Activated CD4-positive, alpha-beta T cell treated with anti-CD3 and anti-CD28 coated beads for 36 hours (primary cell): ENCODE measurements at regions not wholly inside any gene's neighbourhood (a gene's known extent, or its start where the extent isn't known, plus 50 kb on each side); places are given as distances from the start of the nearest gene placed in this dataset.

Experiments used
- ATAC-seq: fragments of 200-7000 bp; cut with Tn5 transposase; one replicate; pipeline ENCODE4 v1.10.0; 2021; ENCODE audit warnings: mild to moderate bottlenecking, moderate library complexity
- CTCF ChIA-PET: fragments of 350-600 bp; sonication (Branson Sonifier 250); formaldehyde crosslinking; loops from one replicate; lab custom pipeline; 2021; ENCODE audit warnings: antibody characterized with exemption; lab: Charles Lee
- POLR2A ChIA-PET: fragments of 350-600 bp; sonication (Branson Sonifier 250); formaldehyde crosslinking; loops from one replicate; lab custom pipeline; 2021; ENCODE audit warnings: antibody characterized with exemption, inconsistent platforms; lab: Charles Lee
- DNase-seq: peaks from one replicate; pipeline ENCODE4 v3.0.0-alpha.2; 2020
- H3K27ac Mint-ChIP-seq: one replicate; pipeline ENCODE4 v1.8.0; 2021; ENCODE audit warnings: mixed read lengths
- H3K27me3 Mint-ChIP-seq: one replicate; pipeline ENCODE4 v1.8.0; 2021; ENCODE audit warnings: mixed read lengths
- H3K36me3 Mint-ChIP-seq: one replicate; pipeline ENCODE4 v1.8.0; 2021; ENCODE audit warnings: low read depth, mixed read lengths
- H3K4me1 Mint-ChIP-seq: one replicate; pipeline ENCODE4 v1.8.0; 2021; ENCODE audit warnings: mixed read lengths
- H3K4me3 Mint-ChIP-seq: one replicate; pipeline ENCODE4 v1.8.0; 2021; ENCODE audit warnings: mild to moderate bottlenecking, moderate library complexity, mixed read lengths
- H3K9me3 Mint-ChIP-seq: one replicate; pipeline ENCODE4 v1.8.0; 2021; ENCODE audit warnings: low read depth, mixed read lengths
- intact Hi-C, 2 experiments: fragments of 100-400 bp; cut with DNase I in 1 of 2; cut with micrococcal nuclease in 1 of 2; formaldehyde crosslinking; loops; one replicate each; pipeline versions ENCODE4 v1.14.2 to v1.15.1; 2022 to 2024; cut with DNase I, micrococcal nuclease

- intact Hi-C loops, result no loop called here
- H3K4me1 Mint-ChIP-seq, result peaks cover 2% of the 10 kb centered on the region
- CTCF ChIA-PET, result interaction anchor here (0.6 kb wide), 1 partner anchor 52 kb away, joined by 3 read pairs; no protein-coding TSS in a partner anchor
Measured at GRCh38 chr7:42453931-42454361, 216.9 kb upstream of the GLI3 start.

GRCh38 chr7:42452356-42452755 is 215.3 kb upstream of the GLI3 start:
- Mint-ChIP-seq H3K9me3 (peaks cover 2% of the 10 kb centered on the region), H3K4me1 (peaks cover 2% of the 10 kb centered on the region), H3K4me3 (no peak overlapping the region), H3K27me3 (peaks cover 4% of the 10 kb centered on the region), H3K27ac (no peak overlapping the region), H3K36me3 (no peaks in the 10 kb centered on the region)
- POLR2A ChIA-PET, result no interaction called here
- intact Hi-C loops, result no loop called here
- ATAC-seq (no peak), DNase-seq (no peak)
- CTCF ChIA-PET, result no interaction called here

More at GRCh38 chr7:42453931-42454361, 216.9 kb upstream of the GLI3 start:
- H3K27me3 Mint-ChIP-seq, result peaks cover 4% of the 10 kb centered on the region
- no peak for DNase-seq
- H3K36me3 Mint-ChIP-seq, result no peaks in the 10 kb centered on the region
- no peak overlapping the region for H3K4me3 Mint-ChIP-seq
- ATAC-seq, result no peak
- no peak overlapping the region for H3K27ac Mint-ChIP-seq
- H3K9me3 Mint-ChIP-seq, result peaks cover 2% of the 10 kb centered on the region
- POLR2A ChIA-PET, result no interaction called here

GRCh38 chr7:42449431-42449830 is 212.4 kb upstream of the GLI3 start:
- ATAC-seq, result no peak

GRCh38 chr7:42448901-42449300 is 211.9 kb upstream of the GLI3 start:
- Mint-ChIP-seq H3K4me1 (peaks cover 2% of the 10 kb centered on the region), H3K27ac (no peak overlapping the region), H3K27me3 (peaks cover 4% of the 10 kb centered on the region), H3K9me3 (peaks cover 2% of the 10 kb centered on the region), H3K36me3 (no peaks in the 10 kb centered on the region), H3K4me3 (no peak overlapping the region)
- CTCF ChIA-PET, result no interaction called here
- intact Hi-C loops, result no loop called here
- POLR2A ChIA-PET, result no interaction called here
- ATAC-seq (no peak), DNase-seq (no peak)

More at GRCh38 chr7:42449431-42449830, 212.4 kb upstream of the GLI3 start:
- ChIA-PET POLR2A (no interaction called here), CTCF (no interaction called here)
- peaks cover 2% of the 10 kb centered on the region for H3K4me1 Mint-ChIP-seq
- H3K4me3 Mint-ChIP-seq, result no peak overlapping the region
- H3K36me3 Mint-ChIP-seq, result no peaks in the 10 kb centered on the region
- H3K27ac Mint-ChIP-seq, result no peak overlapping the region
- no peak for DNase-seq
- intact Hi-C loops, result no loop called here
- peaks cover 4% of the 10 kb centered on the region for H3K27me3 Mint-ChIP-seq
- peaks cover 2% of the 10 kb centered on the region for H3K9me3 Mint-ChIP-seq

DNA sequence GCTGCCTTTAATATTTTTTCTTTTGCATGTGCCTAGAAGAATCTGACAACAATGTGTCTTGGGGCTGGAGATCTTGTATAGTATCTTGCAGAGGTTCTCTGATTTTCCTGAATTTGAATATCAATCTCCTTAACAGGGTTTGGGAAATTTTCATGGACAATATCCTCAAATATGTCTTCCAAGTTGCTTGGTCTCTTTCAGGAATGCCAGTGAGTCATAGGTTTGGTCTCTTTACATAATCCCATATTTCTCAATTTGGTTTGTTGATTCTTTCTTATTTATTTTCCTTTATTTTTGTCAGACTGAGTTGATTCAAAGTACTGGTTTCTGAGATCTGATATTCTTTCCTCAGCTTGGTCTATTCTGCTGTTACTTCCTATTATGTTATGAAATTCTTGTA is 208.7 kb upstream of the GLI3 start:
- Mint-ChIP-seq H3K27me3 (no peaks in the 10 kb centered on the region), H3K4me3 (no peak overlapping the region), H3K9me3 (peaks cover 11% of the 10 kb centered on the region), H3K4me1 (no peaks in the 10 kb centered on the region), H3K27ac (no peak overlapping the region), H3K36me3 (no peaks in the 10 kb centered on the region)
- ATAC-seq (no peak), DNase-seq (no peak)
- CTCF ChIA-PET, result no interaction called here
- POLR2A ChIA-PET, result no interaction called here
- intact Hi-C loops, result no loop called here

- H3K27me3 Mint-ChIP-seq, result no peaks in the 10 kb centered on the region
- POLR2A ChIA-PET, result no interaction called here
- no peaks in the 10 kb centered on the region for H3K36me3 Mint-ChIP-seq
- intact Hi-C loops, result no loop called here
- H3K4me1 Mint-ChIP-seq, result no peaks in the 10 kb centered on the region
- no peak for DNase-seq
- no peak overlapping the region for H3K4me3 Mint-ChIP-seq
- CTCF ChIA-PET, result no interaction called here
- ATAC-seq, result no peak
- no peak overlapping the region for H3K27ac Mint-ChIP-seq
- peaks cover 21% of the 10 kb centered on the region for H3K9me3 Mint-ChIP-seq
Measured at GRCh38 chr7:42440951-42441350, 203.9 kb upstream of the GLI3 start.

- ATAC-seq, result no peak
- intact Hi-C loops, result no loop called here
- Mint-ChIP-seq H3K27ac (no peak overlapping the region), H3K9me3 (peaks cover 8% of the 10 kb centered on the region), H3K27me3 (no peaks in the 10 kb centered on the region), H3K4me3 (no peak overlapping the region), H3K36me3 (no peaks in the 10 kb centered on the region), H3K4me1 (no peaks in the 10 kb centered on the region)
- ChIA-PET CTCF (no interaction called here), POLR2A (no interaction called here)
- DNase-seq, result no peak
Measured at GRCh38 chr7:42432644-42433043, 195.6 kb upstream of the GLI3 start.

DNA sequence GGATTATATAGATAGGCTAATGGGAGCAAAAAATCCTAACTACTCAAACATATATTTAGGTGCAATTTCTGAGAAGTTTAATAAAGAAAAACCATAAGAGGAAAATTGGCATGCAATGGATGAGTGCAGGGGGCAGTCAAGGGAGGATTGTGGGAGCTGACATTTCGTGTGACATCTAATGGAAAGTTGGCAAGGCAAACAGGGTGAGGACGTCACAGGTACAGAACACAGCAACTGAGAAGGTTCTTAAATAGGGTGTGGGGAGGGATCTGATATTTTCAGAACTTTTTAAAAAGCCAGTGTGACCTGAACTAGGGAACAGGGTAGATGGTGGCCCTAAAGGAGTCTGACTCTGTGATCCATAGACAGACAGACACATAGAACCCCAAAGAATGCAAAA is 194.9 kb upstream of the GLI3 start:
- intact Hi-C loops, result no loop called here
- Mint-ChIP-seq H3K27ac (no peak overlapping the region), H3K4me3 (no peak overlapping the region), H3K4me1 (no peaks in the 10 kb centered on the region), H3K36me3 (no peaks in the 10 kb centered on the region), H3K9me3 (peaks cover 8% of the 10 kb centered on the region), H3K27me3 (no peaks in the 10 kb centered on the region)
- ChIA-PET POLR2A (no interaction called here), CTCF (no interaction called here)
- ATAC-seq (no peak), DNase-seq (no peak)

DNA sequence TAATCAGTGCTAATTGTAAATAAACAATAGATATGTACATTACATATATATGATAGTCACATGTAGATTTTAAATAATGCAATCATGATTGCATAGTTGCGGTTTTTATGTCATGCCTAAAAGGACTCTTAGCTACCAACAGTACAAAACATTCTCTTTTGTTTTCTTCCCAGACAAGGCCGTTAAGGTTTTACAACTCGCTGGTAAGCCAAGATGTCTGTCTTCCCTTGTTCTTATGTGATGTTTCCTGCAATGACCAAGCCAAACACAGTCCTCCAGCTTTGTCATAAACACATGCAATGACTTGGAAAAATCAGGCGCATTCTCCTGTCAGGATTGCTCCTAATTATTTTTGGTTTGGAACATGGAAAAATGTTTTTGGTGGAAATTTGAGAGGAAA is 192.3 kb upstream of the GLI3 start:
- Mint-ChIP-seq H3K9me3 (no peaks in the 10 kb centered on the region), H3K36me3 (no peaks in the 10 kb centered on the region), H3K27me3 (no peaks in the 10 kb centered on the region), H3K4me3 (no peak overlapping the region), H3K4me1 (no peaks in the 10 kb centered on the region), H3K27ac (no peak overlapping the region)
- CTCF ChIA-PET, result no interaction called here
- intact Hi-C loops, result no loop called here
- POLR2A ChIA-PET, result no interaction called here
- ATAC-seq (no peak), DNase-seq (no peak)

DNA sequence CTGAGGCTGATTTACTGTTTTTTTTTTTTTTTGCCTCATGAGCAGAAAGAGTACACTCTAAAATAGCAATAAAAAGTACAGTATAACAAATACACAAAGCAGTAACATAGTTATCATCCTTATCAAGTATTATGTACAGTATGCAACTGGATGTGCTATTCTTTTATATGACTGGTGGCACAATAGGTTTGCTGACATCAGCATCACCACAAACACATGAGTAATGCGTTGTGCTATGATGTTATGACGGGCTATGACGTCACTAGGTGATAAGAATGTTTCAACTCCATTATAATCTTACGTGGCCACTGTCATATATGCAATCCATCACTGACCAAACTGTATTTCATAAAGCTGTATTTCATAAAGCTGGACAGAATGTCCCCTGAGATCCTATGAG is 189.2 kb upstream of the GLI3 start:
- no peaks in the 10 kb centered on the region for H3K9me3 Mint-ChIP-seq
- DNase-seq (no peak), ATAC-seq (no peak)
- no peaks in the 10 kb centered on the region for H3K4me1 Mint-ChIP-seq
- no peak overlapping the region for H3K27ac Mint-ChIP-seq
- H3K4me3 Mint-ChIP-seq, result no peak overlapping the region
- intact Hi-C loops, result no loop called here
- H3K27me3 Mint-ChIP-seq, result peaks cover 2% of the 10 kb centered on the region
- CTCF ChIA-PET, result no interaction called here
- POLR2A ChIA-PET, result no interaction called here
- H3K36me3 Mint-ChIP-seq, result no peaks in the 10 kb centered on the region

DNA sequence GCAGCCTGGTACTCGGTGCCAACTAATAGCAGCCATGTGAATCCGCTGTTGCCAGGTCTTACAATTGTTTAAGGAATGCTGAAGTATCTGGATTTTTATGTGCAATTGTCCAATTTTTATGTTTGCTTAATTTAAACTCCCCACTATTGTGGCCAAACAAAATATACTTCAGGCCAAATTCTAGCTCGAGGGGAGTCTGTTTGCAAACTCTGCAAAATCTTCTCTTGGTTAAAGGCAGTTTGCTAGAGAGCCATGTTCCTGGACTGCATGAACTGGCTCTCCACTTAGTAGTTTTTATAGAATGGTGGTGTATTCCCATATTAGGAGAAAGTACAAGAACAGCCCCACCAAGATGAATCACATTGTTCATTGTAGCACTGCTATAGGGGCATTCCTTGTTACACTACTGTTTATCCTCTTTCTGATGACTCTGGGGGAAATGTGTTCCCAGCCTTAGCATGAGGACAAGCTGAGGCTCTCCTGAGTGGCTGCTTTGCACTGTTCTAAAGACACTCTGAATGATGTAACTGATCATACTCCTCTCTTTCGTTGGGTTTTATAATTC is 178.0 kb upstream of the GLI3 start:
- Mint-ChIP-seq H3K4me1 (no peaks in the 10 kb centered on the region), H3K36me3 (no peaks in the 10 kb centered on the region), H3K27ac (no peak overlapping the region), H3K9me3 (no peaks in the 10 kb centered on the region), H3K4me3 (no peak overlapping the region), H3K27me3 (no peaks in the 10 kb centered on the region)
- CTCF ChIA-PET, result no interaction called here
- DNase-seq (no peak), ATAC-seq (no peak)
- POLR2A ChIA-PET, result no interaction called here
- intact Hi-C loops, result no loop called here

- ChIA-PET POLR2A (no interaction called here), CTCF (no interaction called here)
- H3K4me3 Mint-ChIP-seq, result no peak overlapping the region
- H3K4me1 Mint-ChIP-seq, result no peaks in the 10 kb centered on the region
- H3K36me3 Mint-ChIP-seq, result no peaks in the 10 kb centered on the region
- no peaks in the 10 kb centered on the region for H3K27me3 Mint-ChIP-seq
- DNase-seq (no peak), ATAC-seq (no peak)
- intact Hi-C loops, result no loop called here
- no peak overlapping the region for H3K27ac Mint-ChIP-seq
- H3K9me3 Mint-ChIP-seq, result no peaks in the 10 kb centered on the region
Measured at GRCh38 chr7:42414028-42414427, 177.0 kb upstream of the GLI3 start.

GRCh38 chr7:42409296-42409695 is 172.3 kb upstream of the GLI3 start:
- Mint-ChIP-seq H3K4me1 (no peaks in the 10 kb centered on the region), H3K27me3 (no peaks in the 10 kb centered on the region), H3K9me3 (no peaks in the 10 kb centered on the region), H3K27ac (no peak overlapping the region), H3K36me3 (no peaks in the 10 kb centered on the region), H3K4me3 (no peak overlapping the region)
- CTCF ChIA-PET, result no interaction called here
- ATAC-seq, result no peak
- DNase-seq, result no peak
- POLR2A ChIA-PET, result no interaction called here
- intact Hi-C loops, result no loop called here
